ENCODE measurements at regions not wholly inside any gene's neighbourhood (a gene's known extent, or its start where the extent isn't known, plus 50 kb on each side); places are given as distances from the start of the nearest gene placed in this dataset.

GRCh38 chr2:134193006-134193405 is 60.9 kb upstream of the MGAT5 start:
- CTCF ChIA-PET: interaction anchor here (0.6 to 1.6 kb wide), 5 partner anchors 8 to 1818 kb away, joined by 3 to 7 read pairs (median 4); no protein-coding TSS in a partner anchor
- peak; percentile 61 for DNase-seq (ENCODE audit: unreplicated experiment)
- Mint-ChIP-seq H3K4me3 (ENCODE audit: unreplicated experiment) (no peak overlapping the region), H3K27ac (ENCODE audit: low read depth, unreplicated experiment) (no peak overlapping the region), H3K36me3 (ENCODE audit: insufficient read depth, unreplicated experiment) (no peaks in the 10 kb centered on the region), H3K27me3 (ENCODE audit: insufficient read depth, unreplicated experiment) (no peaks in the 10 kb centered on the region), H3K9me3 (ENCODE audit: unreplicated experiment) (no peaks in the 10 kb centered on the region), H3K4me1 (ENCODE audit: insufficient read depth, unreplicated experiment) (peaks cover 8% of the 10 kb centered on the region)
- POLR2A ChIA-PET: no interaction called here
- BruUV-seq (replicated peaks): no TSS peak
- no peak for TF ChIP-seq CTCF (IDR thresholded peaks at IDR 0.05; ENCODE audit: unreplicated experiment)
- intact Hi-C loops (cut with micrococcal nuclease): no loop called here

DNA sequence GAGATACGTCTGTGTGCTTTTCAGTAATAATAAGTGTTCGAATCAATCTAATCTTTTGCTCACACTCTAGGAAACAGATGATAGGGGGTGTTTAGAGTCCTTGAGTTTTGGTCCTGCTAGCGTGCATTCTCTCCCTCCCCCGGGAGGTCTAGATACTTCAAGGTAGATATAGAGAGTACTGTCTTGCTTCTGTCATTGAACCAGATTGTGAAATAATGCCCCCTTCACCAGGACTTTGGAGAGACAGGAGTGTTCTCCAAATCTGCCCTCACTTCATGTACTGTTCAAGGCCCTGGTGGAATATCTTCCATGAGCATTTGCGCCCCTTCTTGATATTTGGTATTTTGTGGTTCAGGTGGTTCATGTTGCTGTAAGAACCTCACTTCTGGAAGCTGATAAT is 59.4 kb upstream of the MGAT5 start:
- ChIA-PET CTCF (no interaction called here), POLR2A (no interaction called here)
- H3K4me1 Mint-ChIP-seq (ENCODE audit: insufficient read depth, unreplicated experiment): no peaks in the 10 kb centered on the region
- DNase-seq (ENCODE audit: unreplicated experiment): no peak
- H3K36me3 Mint-ChIP-seq (ENCODE audit: insufficient read depth, unreplicated experiment): no peaks in the 10 kb centered on the region
- H3K27me3 Mint-ChIP-seq (ENCODE audit: insufficient read depth, unreplicated experiment): no peaks in the 10 kb centered on the region
- H3K9me3 Mint-ChIP-seq (ENCODE audit: unreplicated experiment): no peaks in the 10 kb centered on the region
- no peak for TF ChIP-seq CTCF (IDR thresholded peaks at IDR 0.05; ENCODE audit: unreplicated experiment)
- H3K4me3 Mint-ChIP-seq (ENCODE audit: unreplicated experiment): no peak overlapping the region
- intact Hi-C loops (cut with micrococcal nuclease): no loop called here
- H3K27ac Mint-ChIP-seq (ENCODE audit: low read depth, unreplicated experiment): no peak overlapping the region
- no TSS peak for BruUV-seq (replicated peaks)

- no peak for DNase-seq (ENCODE audit: unreplicated experiment)
- H3K4me1 Mint-ChIP-seq (ENCODE audit: insufficient read depth, unreplicated experiment): peaks cover 3% of the 10 kb centered on the region
Measured at GRCh38 chr2:134195341-134195740, 58.5 kb upstream of the MGAT5 start.

DNA sequence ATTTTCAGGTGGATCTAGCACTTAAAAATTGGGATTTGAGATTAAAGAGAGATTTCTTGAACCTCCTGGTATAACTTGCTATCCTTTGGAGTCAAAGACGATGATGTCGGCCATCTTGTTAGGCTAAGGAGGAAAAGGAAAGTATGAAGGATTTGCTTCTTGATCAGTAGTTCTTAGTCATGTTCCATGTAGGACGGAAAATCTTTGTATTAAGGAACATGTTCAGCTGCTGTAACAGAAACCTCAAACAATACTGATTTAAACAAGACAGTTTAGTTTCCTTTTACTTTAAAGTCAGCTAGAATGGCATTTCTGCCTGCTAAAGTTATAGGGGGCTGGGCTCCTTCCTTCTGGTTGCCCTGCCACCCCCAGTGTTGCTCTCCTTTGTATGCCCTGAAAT is 56.4 kb upstream of the MGAT5 start:
- peaks cover 12% of the 10 kb centered on the region for H3K4me1 Mint-ChIP-seq (ENCODE audit: insufficient read depth, unreplicated experiment)
- H3K9me3 Mint-ChIP-seq (ENCODE audit: unreplicated experiment): no peaks in the 10 kb centered on the region
- no peak for DNase-seq (ENCODE audit: unreplicated experiment)
- CTCF ChIA-PET: interaction anchor here (1.2 to 4.1 kb wide), 5 partner anchors 8 to 78 kb away, joined by 3 to 24 read pairs (median 4); no protein-coding TSS in a partner anchor
- no peaks in the 10 kb centered on the region for H3K27me3 Mint-ChIP-seq (ENCODE audit: insufficient read depth, unreplicated experiment)
- no peak for TF ChIP-seq CTCF (IDR thresholded peaks at IDR 0.05; ENCODE audit: unreplicated experiment)
- no peak overlapping the region for H3K27ac Mint-ChIP-seq (ENCODE audit: low read depth, unreplicated experiment)
- BruUV-seq (replicated peaks): no TSS peak
- no peak overlapping the region for H3K4me3 Mint-ChIP-seq (ENCODE audit: unreplicated experiment)
- POLR2A ChIA-PET: interaction anchor here (1.1 to 1.9 kb wide), 3 partner anchors 8 to 30 kb away, joined by 3 to 4 read pairs (median 3); no protein-coding TSS in a partner anchor
- intact Hi-C loops (cut with micrococcal nuclease): no loop called here
- H3K36me3 Mint-ChIP-seq (ENCODE audit: insufficient read depth, unreplicated experiment): no peaks in the 10 kb centered on the region

More at GRCh38 chr2:134195341-134195740, 58.5 kb upstream of the MGAT5 start:
- Mint-ChIP-seq H3K36me3 (ENCODE audit: insufficient read depth, unreplicated experiment) (no peaks in the 10 kb centered on the region), H3K27me3 (ENCODE audit: insufficient read depth, unreplicated experiment) (no peaks in the 10 kb centered on the region), H3K27ac (ENCODE audit: low read depth, unreplicated experiment) (no peak overlapping the region), H3K9me3 (ENCODE audit: unreplicated experiment) (no peaks in the 10 kb centered on the region), H3K4me3 (ENCODE audit: unreplicated experiment) (no peak overlapping the region)
- intact Hi-C loops (cut with micrococcal nuclease): no loop called here
- TF ChIP-seq CTCF (IDR thresholded peaks at IDR 0.05; ENCODE audit: unreplicated experiment): no peak
- CTCF ChIA-PET: no interaction called here
- POLR2A ChIA-PET: interaction anchor here (1.0 kb wide), 1 partner anchor 19 kb away, joined by 3 read pairs; no protein-coding TSS in a partner anchor
- no TSS peak for BruUV-seq (replicated peaks)
